ENCODE measurements at regions not wholly inside any gene's neighbourhood (a gene's known extent, or its start where the extent isn't known, plus 50 kb on each side); places are given as distances from the start of the nearest gene placed in this dataset.

GRCh38 chr10:111590703-111591102 lies 513.9 kb downstream of the ADRA2A start:
- no peak for TF ChIP-seq CTCF (IDR thresholded peaks at IDR 0.05)
- TF ChIP-seq POLR2A (IDR thresholded peaks at IDR 0.05), result no peak
